IMR-90 (cell line): ENCODE measurements at regions not wholly inside any gene's neighbourhood (a gene's known extent, or its start where the extent isn't known, plus 50 kb on each side); places are given as distances from the start of the nearest gene placed in this dataset.

Source experiments
- ATAC-seq: fragments of 200-7000 bp; cut with Tn5 transposase; 2 replicates; pipeline ENCODE4 v1.9.1; 2020; ENCODE audit warnings: low read depth, mild to moderate bottlenecking, moderate library complexity
- BruUV-seq: library from RNA; stranded (reverse); fragments of 400-500 nt; replicated peaks from 2 replicates; lab custom pipeline; 2021; lab: Mats Ljungman, UMichigan
- CTCF ChIA-PET: fragments of 300-600 bp; formaldehyde crosslinking; extraction: SDS; loops from one replicate; lab custom pipeline; 2021; ENCODE audit warnings: antibody characterized with exemption; lab: Yijun Ruan, JAX
- POLR2A ChIA-PET: fragments of 300-600 bp; sonication (Branson Sonifier 250); formaldehyde crosslinking; loops from one replicate; lab custom pipeline; 2022; ENCODE audit warnings: antibody characterized with exemption; ENCODE audit not compliant: unreplicated experiment; lab: Charles Lee
- DNase-seq: peaks from one replicate; pipeline ENCODE4 v3.0.0; 2013
- H2AFZ ChIP-seq: replicated peaks from 2 replicates; pipeline ENCODE3; 2013; ENCODE audit warnings: low read length, mild to moderate bottlenecking; ENCODE audit not compliant: poor library complexity
- H2AK5ac ChIP-seq: 2 replicates; pipeline ENCODE4 v1.6.1; 2013; ENCODE audit warnings: low read depth, low read length, inconsistent platforms
- H2AK9ac ChIP-seq: replicated peaks from 2 replicates; pipeline ENCODE3; 2013; ENCODE audit warnings: mild to moderate bottlenecking, low read depth, low read length, moderate library complexity; ENCODE audit not compliant: poor library complexity
- H2BK120ac ChIP-seq: 2 replicates; pipeline ENCODE4 v1.6.1; 2013; ENCODE audit warnings: low read depth, low read length, inconsistent platforms
- H2BK15ac ChIP-seq: 3 replicates; pipeline ENCODE4 v1.6.1; 2013; ENCODE audit warnings: low read depth, low read length, inconsistent platforms
- H2BK20ac ChIP-seq: 2 replicates; pipeline ENCODE4 v1.6.1; 2013; ENCODE audit warnings: low read depth, mild to moderate bottlenecking, inconsistent platforms, low read length, moderate library complexity
- H2BK5ac ChIP-seq: 2 replicates; pipeline ENCODE4 v1.6.1; 2013; ENCODE audit warnings: mild to moderate bottlenecking, low read depth, low read length, inconsistent platforms; ENCODE audit not compliant: poor library complexity, severe bottlenecking
- H3K14ac ChIP-seq: replicated peaks from 2 replicates; pipeline ENCODE4 v1.6.1; 2013; ENCODE audit warnings: low read depth, low read length, inconsistent platforms
- H3K18ac ChIP-seq: 2 replicates; pipeline ENCODE4 v1.6.1; 2013; ENCODE audit warnings: low read depth, low read length, control low read depth
- H3K23ac ChIP-seq: 2 replicates; pipeline ENCODE4 v1.6.1; 2013; ENCODE audit warnings: low read depth, low read length, inconsistent platforms
- H3K27ac ChIP-seq: 2 replicates; pipeline ENCODE4 v1.5.1; 2013; ENCODE audit warnings: mild to moderate bottlenecking, control low read depth, low read length; ENCODE audit not compliant: insufficient read depth
- H3K27me3 ChIP-seq: 2 replicates; pipeline ENCODE4 v1.6.1; 2013; ENCODE audit warnings: low read length; ENCODE audit not compliant: control insufficient read depth, insufficient read depth
- H3K36me3 ChIP-seq: 2 replicates; pipeline ENCODE4 v1.6.1; 2013; ENCODE audit warnings: low read length, mixed read lengths; ENCODE audit not compliant: control insufficient read depth, insufficient read depth
- H3K4ac ChIP-seq: 2 replicates; pipeline ENCODE4 v1.6.1; 2013; ENCODE audit warnings: low read depth, low read length, inconsistent platforms
- H3K4me1 ChIP-seq: 2 replicates; pipeline ENCODE4 v1.6.1; 2013; ENCODE audit warnings: low read length, mixed read lengths; ENCODE audit not compliant: control insufficient read depth, insufficient read depth
- H3K4me2 ChIP-seq: 2 replicates; pipeline ENCODE4 v1.6.1; 2013; ENCODE audit warnings: low read depth, mild to moderate bottlenecking, control low read depth, low read length, moderate library complexity
- H3K4me3 ChIP-seq: 2 replicates; pipeline ENCODE4 v1.5.1; 2013; ENCODE audit warnings: low read depth, mild to moderate bottlenecking, control low read depth, low read length, moderate library complexity; ENCODE audit not compliant: insufficient read depth
- H3K56ac ChIP-seq: 2 replicates; pipeline ENCODE4 v1.6.1; 2013; ENCODE audit warnings: low read length, inconsistent platforms; ENCODE audit not compliant: insufficient read depth; ENCODE audit errors: extremely low read depth
- H3K79me1 ChIP-seq, 2 experiments: 2 replicates each; pipeline ENCODE4 v1.6.1; 2013; ENCODE audit warnings: low read length in 2 of 2, inconsistent platforms in 1 of 2, low read depth in 1 of 2
- H3K9ac ChIP-seq: 2 replicates; pipeline ENCODE4 v1.6.1; 2013; ENCODE audit warnings: low read depth, low read length, control low read depth
- H3K9me1 ChIP-seq: 2 replicates; pipeline ENCODE4 v1.6.1; 2013; ENCODE audit warnings: low read length, inconsistent platforms; ENCODE audit not compliant: insufficient read depth
- H3K9me3 ChIP-seq: 2 replicates; pipeline ENCODE4 v1.6.1; 2013; ENCODE audit warnings: low read length; ENCODE audit not compliant: control insufficient read depth, insufficient read depth
- H4K20me1 ChIP-seq: 2 replicates; pipeline ENCODE4 v1.6.1; 2013; ENCODE audit warnings: low read length, inconsistent platforms; ENCODE audit not compliant: insufficient read depth
- H4K5ac ChIP-seq: 2 replicates; pipeline ENCODE4 v1.6.1; 2013; ENCODE audit warnings: mild to moderate bottlenecking, low read depth, low read length, control low read depth
- H4K8ac ChIP-seq, 2 experiments: 2 replicates each; pipeline ENCODE4 v1.6.1; 2013; ENCODE audit warnings: low read depth in 2 of 2, low read length in 2 of 2, control low read depth in 1 of 2, inconsistent platforms in 1 of 2
- H4K91ac ChIP-seq: 2 replicates; pipeline ENCODE4 v1.6.1; 2013; ENCODE audit warnings: low read depth, low read length, inconsistent platforms; ENCODE audit not compliant: insufficient read depth
- CEBPB ChIP-seq: IDR thresholded peaks from 2 replicates; pipeline ENCODE4 v1.6.1; 2012; ENCODE audit warnings: low read depth, low read length, improper control_type of control experiment
- CHD1 ChIP-seq: IDR thresholded peaks from 2 replicates; pipeline ENCODE4 v1.6.1; 2012; ENCODE audit warnings: low read depth, low read length, improper control_type of control experiment
- MAFK ChIP-seq: IDR thresholded peaks from 2 replicates; pipeline ENCODE4 v1.6.1; 2012; ENCODE audit warnings: low read depth, low read length, improper control_type of control experiment
- MAZ ChIP-seq: IDR thresholded peaks from 2 replicates; pipeline ENCODE4 v1.6.1; 2012; ENCODE audit warnings: low read depth, mild to moderate bottlenecking, low read length, improper control_type of control experiment, moderate library complexity, borderline replicate concordance
- MXI1 ChIP-seq: IDR thresholded peaks from 2 replicates; pipeline ENCODE4 v1.6.1; 2012; ENCODE audit warnings: low read depth, mild to moderate bottlenecking, low read length, moderate library complexity, borderline replicate concordance
- NFE2L2 ChIP-seq: fragments of 150-350 bp; IDR thresholded peaks from 2 replicates; pipeline ENCODE4 v1.6.1; 2016; ENCODE audit warnings: low read depth, mild to moderate bottlenecking, low read length
- RCOR1 ChIP-seq: IDR thresholded peaks from 2 replicates; pipeline ENCODE4 v1.6.1; 2012; ENCODE audit warnings: mild to moderate bottlenecking, low read length, improper control_type of control experiment; ENCODE audit not compliant: insufficient replicate concordance
- RFX5 ChIP-seq: IDR thresholded peaks from 2 replicates; pipeline ENCODE4 v1.8.0; 2012; ENCODE audit warnings: low read depth, mild to moderate bottlenecking, low read length, moderate library complexity
- SMC3 ChIP-seq: fragments of 150-350 bp; IDR thresholded peaks from 2 replicates; pipeline ENCODE4 v1.6.1; 2016; ENCODE audit warnings: low read depth, mild to moderate bottlenecking, antibody characterized with exemption, low read length, moderate library complexity
- WGBS, 2 experiments: methylation state at CpG; one replicate each; pipeline versions ENCODE4 v1.1.5 to v1.1.7; 2013; ENCODE audit warnings: missing lambda C conversion rate in 2 of 2; ENCODE audit not compliant: insufficient read length in 1 of 2; ENCODE audit errors: extremely low coverage in 2 of 2; 5-methylcytosine and 5-hydroxymethylcytosine counted together
- dilution Hi-C: fragments of 300-500 bp; cut with HindIII; formaldehyde crosslinking; loops from one replicate; pipeline ENCODE4 v1.14.3; 2018; ENCODE audit warnings: low sequenced_read_pairs; ENCODE audit not compliant: unreplicated experiment
- in situ Hi-C: fragments of 300-500 bp; cut with MboI; formaldehyde crosslinking; loops from 3 replicates; pipeline ENCODE4 v1.14.3; 2019; ENCODE audit warnings: low sequenced_read_pairs, inconsistent platforms, mixed read lengths
- intact Hi-C: fragments of 100-400 bp; cut with micrococcal nuclease; formaldehyde crosslinking; loops from 2 replicates; pipeline ENCODE4 v1.10.0; 2022
- TF ChIP-seq, protein P1 (sequence below): fragments of 150-350 bp; IDR thresholded peaks from 2 replicates; pipeline ENCODE4 v1.6.1; 2017; ENCODE audit warnings: mild to moderate bottlenecking, antibody characterized with exemption, low read length, low read depth
- TF ChIP-seq, protein P2 (sequence below): conservative IDR thresholded peaks from 2 replicates; pipeline ENCODE4 v1.5.1; 2012; ENCODE audit warnings: mild to moderate bottlenecking, low read depth, low read length, improper control_type of control experiment
- TF ChIP-seq, protein P3 (sequence below): fragments of 150-350 bp; IDR thresholded peaks from 2 replicates; pipeline ENCODE4 v1.6.1; 2016; ENCODE audit warnings: low read depth, mild to moderate bottlenecking, low read length, moderate library complexity, borderline replicate concordance

DNA sequence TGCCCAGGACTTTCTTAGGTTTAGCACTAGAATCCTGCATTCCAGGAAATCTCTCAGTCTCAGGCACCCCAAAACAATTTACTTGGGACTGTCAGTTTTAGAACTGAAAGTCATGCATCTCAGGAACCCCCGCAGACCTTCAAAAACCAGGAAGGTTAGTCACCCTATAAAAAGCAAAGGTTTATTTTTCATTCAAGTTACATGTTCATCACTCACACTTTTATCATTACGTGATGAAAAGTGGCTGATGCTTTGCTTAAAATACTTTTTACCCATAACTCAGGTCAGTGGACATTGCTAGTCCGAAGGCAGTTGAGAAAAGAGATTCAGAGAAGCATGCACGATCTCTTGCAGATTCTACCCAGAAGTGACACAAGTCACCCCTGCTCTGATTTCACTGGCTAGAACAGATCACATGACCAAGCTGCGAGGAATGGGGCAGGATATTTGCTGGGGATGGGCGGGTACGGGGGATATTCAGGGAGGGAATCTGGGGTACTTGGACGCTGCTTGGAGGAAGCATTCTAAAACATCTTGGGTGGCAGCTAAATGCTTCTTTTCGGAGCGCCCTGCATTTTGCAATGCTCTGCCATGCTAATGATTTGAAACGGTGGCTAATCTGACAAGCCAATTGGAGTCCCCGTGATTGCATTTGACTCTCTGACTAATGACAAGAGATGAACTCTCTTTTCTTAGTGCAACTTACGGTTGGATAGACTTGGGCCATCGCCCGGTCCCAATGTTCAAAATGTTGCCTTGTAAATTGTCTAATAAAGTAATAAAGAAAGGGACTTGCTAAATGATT is 110.2 kb downstream of the MIAT start (continued):
- TF ChIP-seq CHD1: no peak

DNA sequence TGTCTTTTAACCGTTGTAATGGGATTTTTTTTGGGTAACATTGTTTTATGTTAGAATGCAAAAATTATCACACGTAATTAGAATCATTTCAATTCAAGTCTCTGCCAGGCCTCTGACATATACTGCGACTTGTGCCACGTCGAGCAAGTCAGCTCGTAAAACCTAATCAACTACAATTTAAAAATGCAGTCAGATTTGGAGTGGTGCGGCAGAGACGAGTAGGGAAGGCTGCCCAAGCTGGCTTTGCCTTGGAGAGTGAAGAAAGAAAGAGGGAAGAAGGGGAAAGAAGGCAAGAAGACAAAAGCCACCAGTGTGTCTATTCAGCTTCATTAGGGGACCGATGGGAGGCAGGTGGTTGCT is 110.7 kb downstream of the MIAT start:
- Histone ChIP-seq H4K8ac (no peak overlapping the region), H3K9me3 (peaks cover 4% of the 10 kb centered on the region; the same call in 1 of the 2 replicates), H2BK20ac (no peak overlapping the region), H4K5ac (no peak overlapping the region), H3K14ac (no peak overlapping the region), H3K27ac (no peak overlapping the region), H3K56ac (no peak overlapping the region), H3K18ac (no peak overlapping the region), H3K9me1 (peaks cover 8% of the 10 kb centered on the region), H3K79me1 (no peaks in the 10 kb centered on the region), H2AFZ (no peak overlapping the region), H3K4me3 (no peak overlapping the region), H2AK9ac (no peak overlapping the region), H3K27me3 (no peaks in the 10 kb centered on the region), H3K36me3 (no peaks in the 10 kb centered on the region), H2BK5ac (no peak overlapping the region), H2BK120ac (no peak overlapping the region), H3K4ac (no peak overlapping the region), H4K91ac (no peak overlapping the region), H4K20me1 (no peaks in the 10 kb centered on the region), H2BK15ac (no peak overlapping the region), H3K4me2 (no peak overlapping the region), H2AK5ac (no peak overlapping the region), H3K4me1 (peaks cover 8% of the 10 kb centered on the region), H3K23ac (no peak overlapping the region), H3K9ac (no peak overlapping the region)
- intact Hi-C loops (loop anchor here (10.0 kb wide), 1 partner anchor 567 kb away; no protein-coding TSS in a partner anchor), in situ Hi-C loops (loop anchor here (25.0 kb wide), 1 partner anchor 1244 kb away; no protein-coding TSS in a partner anchor), dilution Hi-C loops (no loop called here)
- ChIA-PET CTCF (no interaction called here), POLR2A (no interaction called here)
- no peak for DNase-seq
- no peak for ATAC-seq
- WGBS, 2 experiments: 85% methylated on average over 4 of the region's 9 CpGs; no CpG with 5 or more reads in 1 of the 2 experiments
- no TSS peak for BruUV-seq
- TF ChIP-seq MAZ (no peak), RFX5 (no peak), MXI1 (no peak), CHD1 (no peak), NFE2L2 (no peak), MAFK (no peak), SMC3 (no peak), CEBPB (no peak), RCOR1 (no peak)
- TF ChIP-seq, protein P1, sequence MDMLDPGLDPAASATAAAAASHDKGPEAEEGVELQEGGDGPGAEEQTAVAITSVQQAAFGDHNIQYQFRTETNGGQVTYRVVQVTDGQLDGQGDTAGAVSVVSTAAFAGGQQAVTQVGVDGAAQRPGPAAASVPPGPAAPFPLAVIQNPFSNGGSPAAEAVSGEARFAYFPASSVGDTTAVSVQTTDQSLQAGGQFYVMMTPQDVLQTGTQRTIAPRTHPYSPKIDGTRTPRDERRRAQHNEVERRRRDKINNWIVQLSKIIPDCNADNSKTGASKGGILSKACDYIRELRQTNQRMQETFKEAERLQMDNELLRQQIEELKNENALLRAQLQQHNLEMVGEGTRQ: no peak
- TF ChIP-seq, protein P2, sequence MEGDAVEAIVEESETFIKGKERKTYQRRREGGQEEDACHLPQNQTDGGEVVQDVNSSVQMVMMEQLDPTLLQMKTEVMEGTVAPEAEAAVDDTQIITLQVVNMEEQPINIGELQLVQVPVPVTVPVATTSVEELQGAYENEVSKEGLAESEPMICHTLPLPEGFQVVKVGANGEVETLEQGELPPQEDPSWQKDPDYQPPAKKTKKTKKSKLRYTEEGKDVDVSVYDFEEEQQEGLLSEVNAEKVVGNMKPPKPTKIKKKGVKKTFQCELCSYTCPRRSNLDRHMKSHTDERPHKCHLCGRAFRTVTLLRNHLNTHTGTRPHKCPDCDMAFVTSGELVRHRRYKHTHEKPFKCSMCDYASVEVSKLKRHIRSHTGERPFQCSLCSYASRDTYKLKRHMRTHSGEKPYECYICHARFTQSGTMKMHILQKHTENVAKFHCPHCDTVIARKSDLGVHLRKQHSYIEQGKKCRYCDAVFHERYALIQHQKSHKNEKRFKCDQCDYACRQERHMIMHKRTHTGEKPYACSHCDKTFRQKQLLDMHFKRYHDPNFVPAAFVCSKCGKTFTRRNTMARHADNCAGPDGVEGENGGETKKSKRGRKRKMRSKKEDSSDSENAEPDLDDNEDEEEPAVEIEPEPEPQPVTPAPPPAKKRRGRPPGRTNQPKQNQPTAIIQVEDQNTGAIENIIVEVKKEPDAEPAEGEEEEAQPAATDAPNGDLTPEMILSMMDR: no peak
- TF ChIP-seq, protein P3, sequence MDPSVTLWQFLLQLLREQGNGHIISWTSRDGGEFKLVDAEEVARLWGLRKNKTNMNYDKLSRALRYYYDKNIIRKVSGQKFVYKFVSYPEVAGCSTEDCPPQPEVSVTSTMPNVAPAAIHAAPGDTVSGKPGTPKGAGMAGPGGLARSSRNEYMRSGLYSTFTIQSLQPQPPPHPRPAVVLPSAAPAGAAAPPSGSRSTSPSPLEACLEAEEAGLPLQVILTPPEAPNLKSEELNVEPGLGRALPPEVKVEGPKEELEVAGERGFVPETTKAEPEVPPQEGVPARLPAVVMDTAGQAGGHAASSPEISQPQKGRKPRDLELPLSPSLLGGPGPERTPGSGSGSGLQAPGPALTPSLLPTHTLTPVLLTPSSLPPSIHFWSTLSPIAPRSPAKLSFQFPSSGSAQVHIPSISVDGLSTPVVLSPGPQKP: no peak
